ENCODE measurements at regions not wholly inside any gene's neighbourhood (a gene's known extent, or its start where the extent isn't known, plus 50 kb on each side); places are given as distances from the start of the nearest gene placed in this dataset.

DNA sequence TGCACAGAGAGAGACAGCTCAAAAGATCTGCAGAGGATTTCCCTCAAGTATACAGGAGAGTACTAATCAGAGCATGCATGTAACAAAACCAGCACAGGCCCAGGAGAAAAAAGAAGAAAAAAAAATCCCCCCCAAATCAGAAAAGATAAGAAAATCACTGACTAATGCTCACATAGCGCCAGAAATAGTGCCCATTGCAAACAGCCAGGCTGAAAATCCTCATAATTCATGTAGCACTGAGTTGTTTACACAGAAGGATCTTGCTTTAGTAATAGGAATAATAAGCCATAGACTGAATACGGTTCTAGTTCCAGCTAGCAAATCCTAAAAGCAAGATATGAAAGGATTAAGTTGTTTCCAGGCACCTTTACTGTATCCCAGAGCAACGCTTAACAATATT, 51.8 kb upstream of the MAGEC2 start:
- no peaks in the 10 kb centered on the region for H3K36me3 Mint-ChIP-seq (ENCODE audit: low read depth)
- peaks cover 32% of the 10 kb centered on the region for H3K9me3 Mint-ChIP-seq (ENCODE audit: low read depth)
- H3K4me3 Mint-ChIP-seq (ENCODE audit: unreplicated experiment): no peak overlapping the region
- no peak overlapping the region for H3K27ac Mint-ChIP-seq (ENCODE audit: unreplicated experiment)
- H3K27me3 Mint-ChIP-seq (ENCODE audit: low read depth): no peaks in the 10 kb centered on the region
- no peak for TF ChIP-seq CTCF (IDR thresholded peaks at IDR 0.05)
- DNase-seq (ENCODE audit: low spot score): no peak
- no peaks in the 10 kb centered on the region for H3K4me1 Mint-ChIP-seq (ENCODE audit: low read depth)

Measured in chondrocyte (in vitro differentiated cells).